Neural progenitor cell (in vitro differentiated cells): ENCODE measurements at regions not wholly inside any gene's neighbourhood (a gene's known extent, or its start where the extent isn't known, plus 50 kb on each side); places are given as distances from the start of the nearest gene placed in this dataset.

Experiments used
- EZH2 ChIP-seq: fragments of 200-600 bp; sonication (generic); IDR thresholded peaks from 2 replicates; pipeline ENCODE4 v1.6.1; 2017; ENCODE audit warnings: antibody characterized with exemption, mild to moderate bottlenecking, moderate library complexity
- EZH2phosphoT487 ChIP-seq: fragments of 200-600 bp; sonication (generic); IDR thresholded peaks from 2 replicates; pipeline ENCODE4 v1.6.1; 2017; ENCODE audit warnings: antibody characterized with exemption
- TF ChIP-seq, protein P1 (sequence below): fragments of 200-600 bp; sonication (generic); IDR thresholded peaks from 2 replicates; pipeline ENCODE4 v1.5.1; 2017; ENCODE audit warnings: antibody characterized with exemption, mild to moderate bottlenecking

DNA sequence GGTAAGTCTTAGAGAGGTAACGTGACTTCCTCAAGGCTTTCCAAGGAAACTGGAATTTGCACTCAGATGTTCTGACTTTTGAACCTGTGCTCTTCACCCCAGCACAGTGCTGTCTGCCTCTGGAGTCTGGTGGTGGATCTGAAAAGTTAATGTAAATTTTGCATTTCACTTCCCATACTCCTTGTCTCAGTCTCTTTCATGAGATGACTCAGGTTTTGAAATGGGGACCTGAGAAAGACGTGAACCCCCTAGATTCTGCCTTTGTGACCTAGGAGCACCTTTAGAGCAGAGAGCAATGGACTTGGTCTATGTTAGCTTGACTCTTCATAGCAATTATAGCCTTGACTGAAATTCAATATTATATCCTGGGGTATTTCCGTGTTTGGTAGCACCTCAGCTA, 223.0 kb downstream of the QKI start:
- TF ChIP-seq EZH2, result no peak
- TF ChIP-seq, protein P1, sequence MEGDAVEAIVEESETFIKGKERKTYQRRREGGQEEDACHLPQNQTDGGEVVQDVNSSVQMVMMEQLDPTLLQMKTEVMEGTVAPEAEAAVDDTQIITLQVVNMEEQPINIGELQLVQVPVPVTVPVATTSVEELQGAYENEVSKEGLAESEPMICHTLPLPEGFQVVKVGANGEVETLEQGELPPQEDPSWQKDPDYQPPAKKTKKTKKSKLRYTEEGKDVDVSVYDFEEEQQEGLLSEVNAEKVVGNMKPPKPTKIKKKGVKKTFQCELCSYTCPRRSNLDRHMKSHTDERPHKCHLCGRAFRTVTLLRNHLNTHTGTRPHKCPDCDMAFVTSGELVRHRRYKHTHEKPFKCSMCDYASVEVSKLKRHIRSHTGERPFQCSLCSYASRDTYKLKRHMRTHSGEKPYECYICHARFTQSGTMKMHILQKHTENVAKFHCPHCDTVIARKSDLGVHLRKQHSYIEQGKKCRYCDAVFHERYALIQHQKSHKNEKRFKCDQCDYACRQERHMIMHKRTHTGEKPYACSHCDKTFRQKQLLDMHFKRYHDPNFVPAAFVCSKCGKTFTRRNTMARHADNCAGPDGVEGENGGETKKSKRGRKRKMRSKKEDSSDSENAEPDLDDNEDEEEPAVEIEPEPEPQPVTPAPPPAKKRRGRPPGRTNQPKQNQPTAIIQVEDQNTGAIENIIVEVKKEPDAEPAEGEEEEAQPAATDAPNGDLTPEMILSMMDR, result no peak
- TF ChIP-seq EZH2phosphoT487, result no peak
